Stimulated activated effector memory CD8-positive, alpha-beta T cell treated with anti-CD3 and anti-CD28 coated beads, Interleukin-12 subunit alpha, Interleukin-12 subunit beta, amount 100 ng/mL, for 72 hours (primary cell): ENCODE measurements at regions not wholly inside any gene's neighbourhood (a gene's known extent, or its start where the extent isn't known, plus 50 kb on each side); places are given as distances from the start of the nearest gene placed in this dataset.

Experiments used
- ATAC-seq: fragments of 150-1000 bp; cut with Tn5 transposase; 2 replicates; pipeline ENCODE4 v1.10.0; 2021
- DNase-seq, 2 donors: peaks; one replicate each; pipeline ENCODE4 v3.0.0; 2021 to 2022; ENCODE audit warnings: low spot score in 2 of 2
- H3K27ac Mint-ChIP-seq: one replicate; pipeline ENCODE4 v1.8.0; 2022; ENCODE audit warnings: mild to moderate bottlenecking, mixed read lengths
- H3K36me3 Mint-ChIP-seq: one replicate; pipeline ENCODE4 v1.8.0; 2022; ENCODE audit warnings: mild to moderate bottlenecking, mixed read lengths
- H3K4me1 Mint-ChIP-seq: one replicate; pipeline ENCODE4 v1.8.0; 2022; ENCODE audit warnings: mixed read lengths
- H3K4me3 Mint-ChIP-seq: one replicate; pipeline ENCODE4 v1.8.0; 2022; ENCODE audit warnings: mild to moderate bottlenecking, mixed read lengths
- H3K9me3 Mint-ChIP-seq: one replicate; pipeline ENCODE4 v1.8.0; 2022; ENCODE audit warnings: mixed read lengths

DNA sequence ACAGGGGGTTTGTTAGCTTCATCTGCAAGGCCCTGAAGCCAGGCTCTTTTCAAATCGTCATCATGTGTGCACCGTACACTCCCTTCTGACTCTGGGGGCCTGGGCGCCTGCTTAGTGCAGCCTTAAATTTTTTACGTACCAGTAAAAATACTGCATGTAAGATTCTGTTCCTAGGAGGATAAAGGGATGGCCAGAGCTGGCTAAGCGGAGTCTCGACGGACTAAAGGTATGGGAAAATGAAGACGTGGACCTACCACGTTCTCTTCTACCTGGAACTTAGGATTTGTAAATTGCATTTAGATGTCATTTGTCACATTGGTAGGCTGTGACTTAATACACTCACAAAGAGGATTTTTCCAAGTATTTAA lies 149.3 kb upstream of the AFDN start:
- H3K36me3 Mint-ChIP-seq: no peaks in the 10 kb centered on the region
- no peak overlapping the region for H3K27ac Mint-ChIP-seq
- DNase-seq (no peak), ATAC-seq (no peak)
- no peak overlapping the region for H3K4me3 Mint-ChIP-seq
- peaks cover 3% of the 10 kb centered on the region for H3K9me3 Mint-ChIP-seq
- H3K4me1 Mint-ChIP-seq: peaks cover 5% of the 10 kb centered on the region

DNA sequence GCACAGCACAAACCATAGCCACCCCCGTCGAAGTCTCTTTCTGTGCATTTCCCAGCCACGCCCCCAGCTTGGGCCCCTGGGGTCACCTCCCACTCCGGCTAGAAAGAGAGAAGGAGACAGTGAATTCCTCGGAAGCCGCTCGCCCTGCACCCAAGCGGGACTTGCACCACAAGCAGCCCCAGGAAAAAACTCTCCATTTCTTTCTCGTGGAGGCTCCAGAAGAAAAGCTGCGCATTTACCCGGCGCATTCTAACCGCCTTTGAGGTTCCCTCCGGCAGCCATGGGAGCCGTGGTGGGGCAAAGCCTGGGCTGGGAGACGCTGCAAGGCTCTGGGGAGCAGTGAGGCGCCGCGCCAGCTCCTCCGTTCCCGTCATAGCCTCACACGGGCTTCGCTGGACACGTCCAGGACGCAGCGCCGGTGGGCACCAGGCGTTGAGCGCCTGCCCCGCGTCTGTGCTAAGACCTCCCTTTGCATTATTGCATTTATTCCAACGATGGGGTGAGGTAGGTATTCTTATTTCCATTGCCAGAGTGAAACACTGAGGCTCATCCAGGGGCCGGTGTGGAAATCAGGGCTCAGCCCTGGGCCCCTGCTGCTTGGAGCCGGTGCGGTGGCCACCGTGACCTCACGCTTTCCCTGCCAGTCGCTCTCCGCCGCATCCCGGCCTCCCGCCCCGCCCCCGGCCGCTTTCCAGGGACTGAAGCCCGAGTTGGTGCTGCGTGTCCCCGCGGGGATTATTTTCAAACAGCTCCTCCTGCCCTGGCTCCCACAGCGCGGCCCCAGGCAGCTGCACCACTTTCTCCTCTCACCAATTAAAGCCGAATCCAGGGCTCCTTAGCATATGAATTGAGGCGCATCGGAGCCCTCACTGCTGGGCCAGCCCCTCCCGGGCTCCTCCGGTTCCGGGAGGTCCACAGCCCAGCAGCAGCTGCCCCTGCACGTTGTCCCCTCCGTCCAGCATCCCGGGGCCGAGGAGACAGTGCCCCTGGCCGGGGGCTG lies 148.3 kb upstream of the AFDN start:
- DNase-seq: no peak
- Mint-ChIP-seq H3K4me3 (no peak overlapping the region), H3K9me3 (no peaks in the 10 kb centered on the region), H3K4me1 (peaks cover 5% of the 10 kb centered on the region), H3K27ac (no peak overlapping the region), H3K36me3 (no peaks in the 10 kb centered on the region)
- no peak for ATAC-seq

DNA sequence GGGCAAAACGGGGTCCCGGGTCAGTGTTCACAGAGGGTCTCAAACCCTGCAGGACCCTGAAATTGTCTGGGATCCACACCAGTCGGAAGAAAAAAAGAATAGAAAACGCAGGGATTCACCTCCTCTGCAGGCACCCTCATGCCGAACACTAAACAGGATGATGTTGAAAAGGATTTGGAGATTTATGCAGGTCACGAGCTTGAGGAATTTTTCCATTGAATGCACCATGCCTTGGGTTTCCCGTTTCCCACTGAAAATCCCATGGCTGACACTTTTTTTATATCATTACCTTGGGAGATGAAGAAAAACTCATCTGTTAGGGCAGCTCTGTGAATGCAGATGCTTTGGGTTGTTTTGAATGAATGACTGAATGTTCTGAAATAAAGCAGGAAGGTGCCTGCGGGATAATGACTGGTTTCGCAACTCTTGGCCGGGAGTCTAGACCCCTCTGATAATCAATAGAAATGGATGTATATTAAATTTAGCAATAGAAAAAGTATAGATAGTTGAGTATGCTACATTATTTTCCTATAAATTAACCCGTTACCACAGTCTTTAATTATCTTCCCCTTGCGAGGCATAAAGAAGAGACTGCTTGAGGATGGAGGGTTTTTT lies 147.5 kb upstream of the AFDN start:
- no peaks in the 10 kb centered on the region for H3K9me3 Mint-ChIP-seq
- H3K27ac Mint-ChIP-seq: no peak overlapping the region
- no peaks in the 10 kb centered on the region for H3K36me3 Mint-ChIP-seq
- ATAC-seq (no peak), DNase-seq (no peak)
- H3K4me3 Mint-ChIP-seq: no peak overlapping the region
- peaks cover 5% of the 10 kb centered on the region for H3K4me1 Mint-ChIP-seq

DNA sequence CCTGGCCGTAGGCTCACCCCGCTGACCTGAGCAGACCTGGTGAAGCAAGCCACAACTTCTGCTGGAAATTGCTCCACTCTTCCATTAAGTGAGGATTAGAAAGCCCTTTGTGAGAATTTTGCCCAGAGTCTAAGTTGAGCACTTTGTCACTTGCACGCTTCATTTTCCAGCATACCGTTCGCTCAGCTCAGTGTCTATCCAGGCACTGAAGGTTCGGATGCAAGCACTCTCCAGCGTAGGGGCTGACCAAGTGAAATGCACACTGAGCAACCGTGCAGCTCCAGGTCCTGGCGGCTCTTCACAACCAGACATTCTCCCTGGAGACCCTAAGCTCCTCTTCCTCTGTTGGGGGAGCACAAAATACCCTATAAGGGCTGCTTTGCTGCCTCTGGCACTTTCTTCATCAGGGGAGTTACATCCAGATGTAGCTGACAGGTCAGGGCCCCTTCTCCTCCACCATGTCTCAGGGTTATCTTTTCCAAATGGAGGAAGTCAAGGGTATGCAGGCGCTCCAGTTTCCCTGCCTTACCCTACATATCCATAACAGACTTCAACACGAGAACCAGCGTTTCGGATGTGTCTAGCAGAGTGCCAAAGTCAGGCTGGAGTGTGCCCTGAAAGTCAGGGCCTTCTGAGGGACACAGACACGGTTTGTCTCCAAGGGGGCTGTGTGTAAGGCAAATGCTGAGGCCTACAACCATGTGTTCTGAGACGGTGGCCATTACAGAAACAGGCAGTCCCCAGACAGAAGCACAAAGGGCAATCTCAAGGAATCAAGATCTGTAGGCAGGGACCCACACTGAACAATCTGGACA lies 146.7 kb upstream of the AFDN start:
- Mint-ChIP-seq H3K27ac (no peak overlapping the region), H3K4me3 (no peak overlapping the region)
- no peak for DNase-seq

DNA sequence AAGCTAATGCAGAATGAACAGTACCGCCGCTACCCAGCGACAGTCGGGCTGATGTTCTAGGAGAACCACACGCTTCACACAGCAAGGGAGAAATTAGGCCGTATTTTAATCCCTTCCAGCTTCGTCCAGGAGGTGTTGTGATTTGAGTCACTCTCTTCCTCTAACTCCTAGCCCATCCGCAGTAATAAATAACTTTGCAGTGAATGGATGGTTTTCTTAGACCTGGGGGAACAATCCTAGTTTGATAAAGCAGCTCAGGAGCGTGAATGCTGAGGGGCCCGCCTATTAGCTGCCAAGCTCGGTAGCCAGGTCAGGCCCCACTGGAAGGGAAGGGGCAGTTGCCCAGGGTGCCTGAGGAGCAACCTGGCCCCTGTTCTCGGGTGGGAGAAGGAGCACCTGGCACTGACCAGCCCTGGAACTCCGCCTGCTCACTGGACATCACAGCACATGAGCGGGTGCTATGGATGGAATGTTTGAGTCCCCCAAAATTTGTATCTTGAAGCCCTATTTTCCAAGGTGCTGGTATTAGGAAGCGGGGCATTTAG lies 146.0 kb upstream of the AFDN start:
- Mint-ChIP-seq H3K9me3 (no peaks in the 10 kb centered on the region), H3K4me1 (peaks cover 5% of the 10 kb centered on the region), H3K36me3 (no peaks in the 10 kb centered on the region), H3K4me3 (no peak overlapping the region), H3K27ac (no peak overlapping the region)
- ATAC-seq: no peak
- DNase-seq: no peak

More for the DNA sequence above, 146.7 kb upstream of the AFDN start:
- no peak for ATAC-seq
- H3K4me1 Mint-ChIP-seq: peaks cover 5% of the 10 kb centered on the region
- H3K9me3 Mint-ChIP-seq: no peaks in the 10 kb centered on the region
- H3K36me3 Mint-ChIP-seq: no peaks in the 10 kb centered on the region

DNA sequence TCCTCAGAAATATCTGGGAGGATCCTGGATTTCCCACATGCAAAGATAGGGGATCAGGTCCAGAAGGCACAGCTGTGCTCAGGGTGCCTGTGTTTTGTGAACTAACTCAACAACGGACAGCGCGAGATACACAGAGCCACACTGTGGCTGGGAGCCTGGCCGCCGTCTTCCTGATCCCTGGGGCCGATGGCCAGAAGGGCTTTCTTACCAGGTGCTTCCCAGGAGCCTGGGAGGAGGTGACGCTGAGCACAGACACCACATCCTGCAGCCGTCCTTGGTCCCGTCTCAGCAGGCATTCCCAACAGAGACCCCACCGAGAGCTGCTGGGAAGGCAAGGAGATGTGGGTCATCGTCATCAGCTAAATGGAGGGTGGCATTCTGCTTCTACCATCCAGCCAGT lies 144.6 kb upstream of the AFDN start:
- ATAC-seq (no peak), DNase-seq (no peak)
- Mint-ChIP-seq H3K36me3 (no peaks in the 10 kb centered on the region), H3K4me3 (no peak overlapping the region), H3K4me1 (peaks cover 5% of the 10 kb centered on the region), H3K27ac (no peak overlapping the region), H3K9me3 (no peaks in the 10 kb centered on the region)

DNA sequence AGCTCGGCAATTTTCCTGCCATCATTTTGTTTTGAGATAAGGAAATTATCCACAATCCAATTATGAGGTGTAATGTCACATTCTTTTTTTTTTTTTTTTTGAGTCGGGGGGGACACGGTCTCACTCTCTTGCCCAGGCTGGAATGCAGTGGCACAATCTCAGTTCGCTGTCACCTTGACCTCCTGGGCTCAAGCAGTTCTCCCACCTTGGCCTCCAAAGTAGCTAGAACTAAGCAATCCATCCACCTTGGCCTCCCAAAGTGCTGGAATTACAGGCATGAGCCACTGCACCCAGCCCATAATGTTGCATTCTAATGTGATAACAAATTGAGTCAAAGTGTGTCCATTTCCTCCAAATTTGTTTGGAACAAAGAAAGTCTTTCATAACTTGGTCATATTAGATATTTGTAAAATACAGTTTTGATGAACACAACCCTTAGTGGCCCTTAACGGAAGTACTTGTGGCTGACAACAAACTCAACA lies 144.1 kb upstream of the AFDN start:
- DNase-seq (no peak), ATAC-seq (no peak)
- Mint-ChIP-seq H3K36me3 (no peaks in the 10 kb centered on the region), H3K4me1 (peaks cover 5% of the 10 kb centered on the region), H3K27ac (no peak overlapping the region), H3K9me3 (no peaks in the 10 kb centered on the region), H3K4me3 (no peak overlapping the region)

DNA sequence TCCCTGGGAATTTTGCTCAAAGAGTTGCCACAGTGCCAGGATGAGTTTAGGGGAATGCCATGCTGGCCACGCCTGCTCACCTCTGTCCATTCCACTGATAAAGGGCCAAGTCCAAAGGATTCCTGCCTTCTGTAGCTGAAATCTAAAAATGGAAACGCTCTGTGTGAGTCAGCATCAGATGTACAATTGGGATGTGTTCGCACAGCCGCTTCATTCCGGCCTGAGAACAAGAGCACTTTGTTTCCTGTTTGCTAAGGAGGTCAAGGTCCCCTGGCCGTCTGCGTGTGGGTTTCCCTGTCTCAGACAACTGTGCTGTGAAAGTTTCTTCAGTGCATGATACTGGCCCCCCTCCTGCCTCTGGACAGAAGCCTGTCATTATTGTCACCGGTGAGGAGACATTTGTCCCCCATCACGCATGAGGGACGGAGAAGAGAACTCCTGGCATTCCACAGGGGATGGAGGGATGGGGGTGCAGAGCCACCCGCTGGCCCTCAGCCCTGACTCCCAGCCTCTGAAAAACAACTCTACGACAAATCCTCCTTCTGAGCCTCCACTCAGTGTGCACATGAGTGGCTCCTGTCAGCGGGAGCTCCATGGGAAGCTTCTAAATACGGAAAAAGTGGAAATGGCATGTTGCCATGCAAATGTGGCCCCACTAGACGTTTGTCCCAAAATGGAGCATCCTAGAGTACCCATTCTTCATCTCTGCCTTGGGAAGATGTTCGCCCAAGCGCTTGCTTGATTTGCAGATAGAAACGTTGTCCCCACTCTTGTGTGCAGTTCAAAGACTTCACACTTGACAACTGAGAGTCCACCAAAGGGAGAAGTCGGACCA lies 143.5 kb upstream of the AFDN start:
- Mint-ChIP-seq H3K27ac (no peak overlapping the region), H3K36me3 (no peaks in the 10 kb centered on the region), H3K9me3 (no peaks in the 10 kb centered on the region), H3K4me3 (no peak overlapping the region), H3K4me1 (peaks cover 5% of the 10 kb centered on the region)
- no peak for DNase-seq
- no peak for ATAC-seq

DNA sequence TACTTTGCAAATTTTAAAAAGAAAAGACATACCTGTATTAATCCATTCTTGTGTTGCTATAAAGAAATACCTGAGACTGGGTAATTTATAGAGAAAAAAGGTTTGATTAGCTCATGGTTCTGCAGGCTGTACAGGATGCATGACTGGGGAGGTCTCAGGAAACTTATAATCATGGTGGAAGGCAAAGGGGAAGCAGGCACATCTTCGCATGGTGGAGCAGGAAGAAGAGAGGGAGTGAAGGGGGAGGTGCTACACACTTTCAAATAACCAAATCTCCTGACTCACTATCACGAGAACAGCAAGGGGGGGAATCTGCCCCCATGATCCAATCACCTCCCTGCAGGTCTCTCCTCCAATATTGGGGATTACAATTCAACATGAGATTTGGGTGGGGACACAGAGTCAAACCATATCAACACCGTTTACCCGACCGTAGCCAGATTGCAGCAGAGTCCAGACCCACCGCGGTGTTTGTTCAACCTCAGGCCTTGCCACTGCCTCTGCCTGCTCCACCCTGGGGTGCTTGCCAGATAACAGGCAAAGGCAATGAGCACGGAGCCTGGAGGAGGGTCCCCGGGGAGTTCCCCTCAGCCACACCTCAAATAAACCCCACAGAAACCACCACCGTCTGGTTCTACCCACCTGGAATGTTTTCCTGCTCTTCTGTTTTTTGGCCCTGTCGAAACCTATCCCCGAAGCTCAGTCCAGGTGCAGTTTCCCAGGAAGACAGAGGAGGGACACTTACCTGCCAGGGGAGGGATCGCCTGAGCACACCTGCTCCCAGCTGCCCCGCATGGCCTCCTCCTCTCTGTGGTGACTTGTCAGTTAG lies 142.2 kb upstream of the AFDN start:
- no peaks in the 10 kb centered on the region for H3K36me3 Mint-ChIP-seq

DNA sequence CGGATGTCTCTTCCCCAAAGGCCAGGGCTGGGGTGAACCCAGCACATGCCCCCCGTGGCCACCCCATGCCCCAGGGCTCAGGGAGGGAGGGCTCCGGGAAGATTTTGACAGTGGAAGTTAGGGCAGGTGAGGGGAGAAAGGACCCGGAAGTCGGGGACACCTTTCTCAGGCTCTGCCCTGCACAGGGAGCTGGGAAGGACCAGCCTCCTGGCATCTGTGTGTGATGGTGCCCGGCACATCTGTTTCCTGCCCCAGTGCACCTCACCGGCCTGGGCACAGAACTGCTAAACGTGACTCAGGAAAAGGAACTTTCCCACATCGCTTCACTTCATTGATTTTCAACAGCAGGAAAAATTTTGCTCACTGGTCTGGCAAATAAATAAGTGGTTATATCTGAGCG lies 141.1 kb upstream of the AFDN start:
- DNase-seq (no peak), ATAC-seq (no peak)
- H3K9me3 Mint-ChIP-seq: no peaks in the 10 kb centered on the region
- no peaks in the 10 kb centered on the region for H3K36me3 Mint-ChIP-seq
- H3K27ac Mint-ChIP-seq: no peak overlapping the region
- H3K4me3 Mint-ChIP-seq: no peak overlapping the region
- H3K4me1 Mint-ChIP-seq: peaks cover 5% of the 10 kb centered on the region

More for the DNA sequence above, 142.2 kb upstream of the AFDN start:
- H3K27ac Mint-ChIP-seq: no peak overlapping the region
- no peaks in the 10 kb centered on the region for H3K9me3 Mint-ChIP-seq
- H3K4me3 Mint-ChIP-seq: no peak overlapping the region
- ATAC-seq (no peak), DNase-seq (no peak)
- peaks cover 5% of the 10 kb centered on the region for H3K4me1 Mint-ChIP-seq

DNA sequence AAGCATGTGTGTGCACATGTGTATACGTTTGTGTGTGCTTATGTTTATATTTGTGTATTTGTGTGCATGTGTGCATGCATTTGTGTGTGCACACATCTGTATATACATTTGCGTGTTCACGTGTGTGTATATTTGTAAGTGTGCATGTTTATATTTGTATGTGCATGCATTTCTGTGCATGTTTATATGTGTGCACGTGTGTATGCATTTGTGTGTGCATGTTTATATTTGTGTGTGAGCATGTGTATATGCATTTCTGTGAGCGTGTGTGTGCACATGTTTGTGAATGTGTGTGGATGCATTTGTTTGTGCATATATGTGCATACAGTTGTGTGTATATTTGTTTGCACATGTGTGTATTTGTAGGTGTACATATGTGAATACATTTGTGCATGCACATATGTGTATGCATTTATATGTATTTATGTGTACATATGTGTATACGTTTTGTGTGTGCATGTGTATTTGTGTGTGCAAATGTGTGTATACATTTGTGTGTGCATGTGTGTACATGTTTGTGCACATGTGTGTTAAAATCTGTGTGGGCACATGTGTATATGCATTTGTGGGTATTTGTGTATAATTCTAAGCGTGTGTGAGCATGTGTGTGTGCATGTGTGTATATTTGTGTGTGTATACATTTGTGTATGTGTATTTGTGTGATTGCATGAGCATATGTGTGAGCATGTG lies 140.4 kb upstream of the AFDN start:
- H3K4me3 Mint-ChIP-seq: no peak overlapping the region
- no peak overlapping the region for H3K27ac Mint-ChIP-seq
- no peaks in the 10 kb centered on the region for H3K9me3 Mint-ChIP-seq
- H3K36me3 Mint-ChIP-seq: no peaks in the 10 kb centered on the region
- no peak for DNase-seq
- H3K4me1 Mint-ChIP-seq: peaks cover 4% of the 10 kb centered on the region
- no peak for ATAC-seq

DNA sequence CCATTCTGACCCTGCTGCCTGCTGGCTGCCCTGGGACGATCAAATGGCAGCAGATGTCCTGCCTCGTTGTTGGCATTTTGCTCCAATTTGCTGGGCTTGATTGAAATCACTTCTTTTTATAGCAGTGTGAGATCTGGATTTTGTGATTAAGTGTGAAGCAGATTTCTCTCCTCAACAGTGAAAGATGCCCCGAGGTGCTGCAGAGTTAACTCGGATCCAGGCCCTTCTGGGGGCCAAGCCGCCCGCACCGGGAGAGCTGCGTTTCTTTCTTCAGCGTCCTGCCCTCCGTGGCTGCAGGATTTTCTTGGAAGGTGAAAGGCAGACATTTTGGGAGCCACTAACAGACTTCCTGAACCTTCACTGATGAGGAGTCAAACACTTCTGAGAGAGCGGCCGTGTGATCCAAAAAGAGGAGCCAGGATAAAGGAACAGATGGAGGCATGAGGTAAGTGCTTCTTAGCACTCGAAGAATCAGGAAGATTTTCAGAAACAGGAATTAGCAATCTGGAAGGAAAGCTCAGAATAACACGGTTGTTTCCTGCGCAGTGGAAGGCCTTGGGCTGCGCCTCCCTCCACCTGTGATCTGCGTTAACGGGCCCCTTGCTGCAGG lies 139.5 kb upstream of the AFDN start:
- Mint-ChIP-seq H3K4me3 (no peak overlapping the region), H3K36me3 (no peaks in the 10 kb centered on the region), H3K4me1 (no peaks in the 10 kb centered on the region), H3K27ac (no peak overlapping the region), H3K9me3 (no peaks in the 10 kb centered on the region)
- ATAC-seq (no peak), DNase-seq (no peak)

DNA sequence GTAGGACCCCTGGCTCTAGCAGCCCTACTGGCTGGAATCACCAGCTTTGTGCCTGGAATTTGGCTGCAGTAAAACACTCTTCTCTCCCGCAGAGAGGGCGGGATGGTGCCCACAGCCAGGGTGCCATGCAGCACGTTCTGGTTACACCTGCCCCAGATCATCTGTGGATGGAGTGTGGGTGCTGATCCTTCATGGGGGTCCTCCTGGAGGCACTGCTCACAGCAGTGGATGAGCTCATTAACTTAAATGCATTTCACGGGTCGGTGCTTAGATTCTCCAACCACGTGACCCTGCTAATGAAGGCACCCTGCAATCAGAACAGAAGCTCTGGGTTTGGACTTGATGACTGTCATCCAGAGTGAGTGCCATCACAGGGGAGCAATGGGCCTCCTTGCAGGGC lies 138.6 kb upstream of the AFDN start:
- no peak overlapping the region for H3K27ac Mint-ChIP-seq
- no peaks in the 10 kb centered on the region for H3K36me3 Mint-ChIP-seq
- H3K4me1 Mint-ChIP-seq: no peaks in the 10 kb centered on the region
- ATAC-seq (no peak), DNase-seq (no peak)
- H3K9me3 Mint-ChIP-seq: no peaks in the 10 kb centered on the region
- H3K4me3 Mint-ChIP-seq: no peak overlapping the region
